Adrenal gland (tissue), 9 donors: ENCODE measurements at regions not wholly inside any gene's neighbourhood (a gene's known extent, or its start where the extent isn't known, plus 50 kb on each side); places are given as distances from the start of the nearest gene placed in this dataset.

ENCODE experiments used
- DNase-seq, 7 donors: peaks; one replicate each; pipeline ENCODE4 v3.0.0-alpha.2; 2019 to 2020
- H3K27ac ChIP-seq, 5 donors: fragments of 200-600 bp; sonication (generic) in 4 of 5; 1 replicate in 3 of 5; 2 replicates in 2 of 5; pipeline versions ENCODE4 v1.5.1 to v1.8.0; 2016 to 2020; ENCODE audit warnings: mild to moderate bottlenecking in 1 of 5
- H3K27me3 ChIP-seq: fragments of 200-600 bp; 2 replicates; pipeline ENCODE4 v1.8.0; 2021
- H3K36me3 ChIP-seq, 2 donors: fragments of 200-600 bp; replicated peaks in 1 of 2; 1 replicate in 1 of 2; 2 replicates in 1 of 2; pipeline versions ENCODE4 v1.5.1 to v1.8.0; 2018 to 2022
- H3K4me1 ChIP-seq, 2 donors: fragments of 200-600 bp; replicated peaks in 1 of 2; 1 replicate in 1 of 2; 2 replicates in 1 of 2; pipeline versions ENCODE4 v1.5.1 to v1.8.0; 2018 to 2021
- H3K4me3 ChIP-seq, 4 donors: fragments of 200-600 bp; sonication (generic) in 3 of 4; one replicate each; pipeline ENCODE4 v1.5.1; 2016 to 2018
- H3K9me3 ChIP-seq, 3 donors: fragments of 200-600 bp; sonication (generic) in 1 of 3; replicated peaks in 1 of 3; 1 replicate in 2 of 3; 2 replicates in 1 of 3; pipeline versions ENCODE4 v1.5.1 to v1.8.0; 2016 to 2021
- CTCF ChIP-seq, 6 experiments: fragments of 450-650 bp in 4 of 6; fragments of 200-600 bp in 2 of 6; sonication (generic) in 1 of 6; IDR thresholded peaks; 1 replicate in 5 of 6; 2 replicates in 1 of 6; pipeline versions ENCODE4 v1.5.1 to v1.8.0; 2016 to 2021; ENCODE audit warnings: antibody characterized with exemption in 6 of 6, mild to moderate bottlenecking in 2 of 6, moderate library complexity in 1 of 6
- POLR2A ChIP-seq, 2 donors: fragments of 450-650 bp; IDR thresholded peaks; one replicate each; pipeline ENCODE4 v1.6.1; 2017; ENCODE audit warnings: antibody characterized with exemption in 2 of 2, mild to moderate bottlenecking in 2 of 2, moderate library complexity in 1 of 2
- WGBS, 4 donors: extraction: QIAGEN DNeasy Blood & Tissue Kit in 2 of 4; methylation state at CpG; one replicate each; pipeline versions ENCODE4 v1.1.5 to v1.1.7; 2013 to 2017; 5-methylcytosine and 5-hydroxymethylcytosine counted together
- intact Hi-C, 2 donors: fragments of 100-400 bp; cut with DNase I; formaldehyde crosslinking; loops; one replicate each; pipeline versions ENCODE4 v1.14.1 to v1.15.0; 2022 to 2023
- donor health status: healthy with polysubstance abuse.
- donor health status: Bipolar disorder and iron deficiency.
- donor health status: DM: yes; HTN: yes; CAD: no.
- donor health status: DM: no; HTN: no; CAD: no.
- donor health status: DM: no; HTN: no; CAD: no.

GRCh38 chr9:79273311-79273710 is 298.5 kb upstream of the TLE4 start:
- H3K4me1 ChIP-seq = no peaks in the 10 kb centered on the region
- no peak overlapping the region for H3K4me3 ChIP-seq
- 75 to 80% (median 79%) methylated on average over 3 of the region's 3 CpGs for WGBS, 4 donors
- TF ChIP-seq POLR2A (IDR thresholded peaks at IDR 0.05) = no peak
- TF ChIP-seq CTCF (IDR thresholded peaks at IDR 0.05) = no peak
- H3K36me3 ChIP-seq = no peaks in the 10 kb centered on the region
- DNase-seq = no peak
- H3K9me3 ChIP-seq = no peaks in the 10 kb centered on the region
- H3K27ac ChIP-seq = no peak overlapping the region
- no peaks in the 10 kb centered on the region for H3K27me3 ChIP-seq
- intact Hi-C loops = no loop called here

GRCh38 chr9:79279356-79279755 is 292.4 kb upstream of the TLE4 start:
- 30 to 53% (median 32%) methylated on average over 1 of the region's 1 CpG for WGBS, 4 donors
- Histone ChIP-seq H3K27ac (no peak overlapping the region), H3K36me3 (no peaks in the 10 kb centered on the region), H3K27me3 (no peaks in the 10 kb centered on the region), H3K9me3 (no peaks in the 10 kb centered on the region), H3K4me1 (no peaks in the 10 kb centered on the region), H3K4me3 (no peak overlapping the region)
- no peak for DNase-seq
- intact Hi-C loops = no loop called here
- no peak for TF ChIP-seq POLR2A (IDR thresholded peaks at IDR 0.05)
- TF ChIP-seq CTCF (IDR thresholded peaks at IDR 0.05) = no peak

GRCh38 chr9:79280691-79281090 is 291.1 kb upstream of the TLE4 start:
- H3K4me3 ChIP-seq = no peak overlapping the region
- H3K36me3 ChIP-seq = no peaks in the 10 kb centered on the region
- TF ChIP-seq POLR2A (IDR thresholded peaks at IDR 0.05) = no peak
- no peak for TF ChIP-seq CTCF (IDR thresholded peaks at IDR 0.05)
- intact Hi-C loops = no loop called here
- H3K27me3 ChIP-seq = no peaks in the 10 kb centered on the region
- 75 to 90% (median 83%) methylated on average over 4 of the region's 4 CpGs for WGBS, 4 donors
- H3K9me3 ChIP-seq = no peaks in the 10 kb centered on the region
- no peaks in the 10 kb centered on the region for H3K4me1 ChIP-seq
- DNase-seq = no peak
- H3K27ac ChIP-seq = no peak overlapping the region

GRCh38 chr9:79284081-79284480 is 287.7 kb upstream of the TLE4 start:
- no peaks in the 10 kb centered on the region for H3K36me3 ChIP-seq
- no peaks in the 10 kb centered on the region for H3K4me1 ChIP-seq
- H3K27ac ChIP-seq = no peak overlapping the region
- intact Hi-C loops = no loop called here
- H3K27me3 ChIP-seq = no peaks in the 10 kb centered on the region
- no peak for DNase-seq
- H3K9me3 ChIP-seq = no peaks in the 10 kb centered on the region
- TF ChIP-seq CTCF (IDR thresholded peaks at IDR 0.05) = no peak
- no peak for TF ChIP-seq POLR2A (IDR thresholded peaks at IDR 0.05)
- no peak overlapping the region for H3K4me3 ChIP-seq
